ENCODE measurements at regions not wholly inside any gene's neighbourhood (a gene's known extent, or its start where the extent isn't known, plus 50 kb on each side); places are given as distances from the start of the nearest gene placed in this dataset.

- H3K9me3 ChIP-seq: no peaks in the 10 kb centered on the region
- WGBS, 3 donors: 41 to 66% (median 57%) methylated on average over 9 to 10 of the region's 10 CpGs
- H3K4me1 ChIP-seq: peaks cover 4% of the 10 kb centered on the region
- no peak overlapping the region for H3K4me3 ChIP-seq
- peak overlapping the region; percentile 1 for H3K27ac ChIP-seq
- intact Hi-C loops (cut with DNase I): loop anchor here in 1 of 2 donors (10.0 kb wide), 1 partner anchor 455 kb away; no protein-coding TSS in a partner anchor
- no peak for TF ChIP-seq CTCF (IDR thresholded peaks at IDR 0.05)
- ATAC-seq (peak in 3 of 4 donors; percentile 53 to 67 (median 62)), DNase-seq (no peak)
- no peaks in the 10 kb centered on the region for H3K36me3 ChIP-seq (ENCODE audit: insufficient read depth in 1 of 2, low read depth in 1 of 2)
- no peaks in the 10 kb centered on the region for H3K27me3 ChIP-seq (ENCODE audit: insufficient read depth in 3 of 3, low read length in 2 of 3)
Observed at GRCh38 chr2:41879235-41879916, 168.4 kb upstream of the PKDCC start.

GRCh38 chr2:41880561-41881243 is 167.1 kb upstream of the PKDCC start:
- Histone ChIP-seq H3K27me3 (ENCODE audit: insufficient read depth in 3 of 3, low read length in 2 of 3) (no peaks in the 10 kb centered on the region), H3K4me3 (no peak overlapping the region), H3K9me3 (no peaks in the 10 kb centered on the region), H3K4me1 (peaks cover 8% of the 10 kb centered on the region), H3K36me3 (ENCODE audit: insufficient read depth in 1 of 2, low read depth in 1 of 2) (no peaks in the 10 kb centered on the region), H3K27ac (no peak overlapping the region)
- WGBS, 3 donors: 82 to 89% (median 88%) methylated on average over 3 of the region's 3 CpGs
- no peak for ATAC-seq
- intact Hi-C loops (cut with DNase I): no loop called here
- TF ChIP-seq CTCF (IDR thresholded peaks at IDR 0.05): no peak
- DNase-seq: no peak

GRCh38 chr2:41881249-41881648 is 166.6 kb upstream of the PKDCC start:
- intact Hi-C loops (cut with DNase I): no loop called here
- no peak for ATAC-seq
- peaks cover 13% of the 10 kb centered on the region for H3K4me1 ChIP-seq

GRCh38 chr2:41884718-41885117 is 163.1 kb upstream of the PKDCC start:
- H3K27me3 ChIP-seq (ENCODE audit: insufficient read depth in 3 of 3, low read length in 2 of 3): no peaks in the 10 kb centered on the region
- H3K36me3 ChIP-seq (ENCODE audit: insufficient read depth in 1 of 2, low read depth in 1 of 2): no peaks in the 10 kb centered on the region
- ATAC-seq: no peak
- no peaks in the 10 kb centered on the region for H3K9me3 ChIP-seq
- intact Hi-C loops (cut with DNase I): no loop called here
- H3K4me3 ChIP-seq: no peak overlapping the region
- no peak for TF ChIP-seq CTCF (IDR thresholded peaks at IDR 0.05)
- no peak overlapping the region for H3K27ac ChIP-seq
- H3K4me1 ChIP-seq: peaks cover 12% of the 10 kb centered on the region
- 75 to 93% (median 84%) methylated on average over 5 of the region's 5 CpGs for WGBS, 3 donors
- DNase-seq: no peak

More at GRCh38 chr2:41881249-41881648, 166.6 kb upstream of the PKDCC start:
- WGBS, 3 donors: 79 to 88% (median 83%) methylated on average over 3 of the region's 3 CpGs
- H3K4me3 ChIP-seq: no peak overlapping the region
- no peak for TF ChIP-seq CTCF (IDR thresholded peaks at IDR 0.05)
- H3K27ac ChIP-seq: no peak overlapping the region
- no peaks in the 10 kb centered on the region for H3K27me3 ChIP-seq (ENCODE audit: insufficient read depth in 3 of 3, low read length in 2 of 3)
- no peak for DNase-seq
- H3K9me3 ChIP-seq: no peaks in the 10 kb centered on the region
- no peaks in the 10 kb centered on the region for H3K36me3 ChIP-seq (ENCODE audit: insufficient read depth in 1 of 2, low read depth in 1 of 2)
